HEK293T (cell line): ENCODE measurements at regions not wholly inside any gene's neighbourhood (a gene's known extent, or its start where the extent isn't known, plus 50 kb on each side); places are given as distances from the start of the nearest gene placed in this dataset.

ENCODE experiments used
- ARNT ChIP-seq: fragments of 450-650 bp; IDR thresholded peaks from 2 replicates; pipeline ENCODE4 v1.6.1; 2017; ENCODE audit warnings: mild to moderate bottlenecking
- BHLHE40 ChIP-seq: fragments of 450-650 bp; IDR thresholded peaks from 2 replicates; pipeline ENCODE4 v1.6.1; 2016; ENCODE audit warnings: mild to moderate bottlenecking, moderate library complexity, borderline replicate concordance
- CTBP1 ChIP-seq: fragments of 450-650 bp; IDR thresholded peaks from 2 replicates; pipeline ENCODE4 v1.6.1; 2016; ENCODE audit warnings: borderline replicate concordance
- ELF4 ChIP-seq: fragments of 450-650 bp; IDR thresholded peaks from 2 replicates; pipeline ENCODE4 v1.6.1; 2017; ENCODE audit warnings: antibody characterized with exemption
- FOXA1 ChIP-seq: fragments of 450-650 bp; IDR thresholded peaks from 2 replicates; pipeline ENCODE4 v1.6.1; 2016; ENCODE audit warnings: mild to moderate bottlenecking
- FOXM1 ChIP-seq: fragments of 450-650 bp; IDR thresholded peaks from 2 replicates; pipeline ENCODE4 v1.6.1; 2017; ENCODE audit warnings: mild to moderate bottlenecking, borderline replicate concordance
- HDGF ChIP-seq: fragments of 450-650 bp; IDR thresholded peaks from 2 replicates; pipeline ENCODE4 v1.6.1; 2017; ENCODE audit warnings: antibody characterized with exemption, borderline replicate concordance
- SP1 ChIP-seq: fragments of 450-650 bp; IDR thresholded peaks from 2 replicates; pipeline ENCODE4 v1.6.1; 2017
- SUZ12 ChIP-seq: fragments of 450-650 bp; IDR thresholded peaks from 2 replicates; pipeline ENCODE4 v1.6.1; 2016; ENCODE audit warnings: mild to moderate bottlenecking
- TARDBP ChIP-seq: fragments of 450-650 bp; IDR thresholded peaks from 2 replicates; pipeline ENCODE4 v1.6.1; 2016

DNA sequence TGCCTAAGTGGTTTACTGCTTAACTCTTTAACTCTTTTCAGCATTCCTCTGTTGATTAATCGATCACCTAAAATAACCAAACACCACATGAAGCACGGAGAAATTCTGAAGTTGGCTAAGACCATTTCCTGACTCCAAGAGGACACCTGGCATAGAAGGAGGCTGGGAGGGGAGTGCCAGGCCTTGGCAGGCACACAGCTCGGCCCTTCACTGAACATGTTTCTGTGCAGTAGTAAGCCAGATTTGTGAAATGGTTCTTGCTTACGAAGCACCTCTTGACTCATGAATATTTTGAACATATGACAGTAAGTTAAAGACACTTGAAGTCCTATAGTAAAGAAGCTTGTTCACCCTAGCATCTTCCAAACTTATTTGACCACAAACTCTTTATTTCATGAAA, 82.3 kb downstream of the FOXL1 start:
- TF ChIP-seq ELF4 (no peak), TARDBP (no peak), SP1 (no peak), CTBP1 (no peak), ARNT (no peak), SUZ12 (no peak), FOXM1 (no peak), BHLHE40 (no peak), FOXA1 (no peak), HDGF (no peak)
